ENCODE measurements at regions not wholly inside any gene's neighbourhood (a gene's known extent, or its start where the extent isn't known, plus 50 kb on each side); places are given as distances from the start of the nearest gene placed in this dataset.

GRCh38 chr10:22058201-22058600, 54.7 kb upstream of the DNAJC1 start:
- H3K27ac ChIP-seq: no peak overlapping the region
- no peak for DNase-seq
- H3K9ac ChIP-seq: no peak overlapping the region
- no peaks in the 10 kb centered on the region for H3K9me3 ChIP-seq (ENCODE audit: low read depth)
- no peaks in the 10 kb centered on the region for H3K9me2 ChIP-seq (ENCODE audit: insufficient read depth)
- H3K4me1 ChIP-seq (ENCODE audit: insufficient read depth): no peaks in the 10 kb centered on the region
- H3K36me3 ChIP-seq (ENCODE audit: low read depth): no peaks in the 10 kb centered on the region
- no peak for TF ChIP-seq EZH2 (IDR thresholded peaks at IDR 0.05; ENCODE audit: insufficient read depth, poor library complexity, severe bottlenecking)
- TF ChIP-seq EZH2phosphoT487 (IDR thresholded peaks at IDR 0.05; ENCODE audit: insufficient read depth, low read depth): no peak
- H4K20me1 ChIP-seq (ENCODE audit: insufficient read depth): no peaks in the 10 kb centered on the region
- no peak overlapping the region for H3K4me2 ChIP-seq (ENCODE audit: unreplicated experiment)
- H3F3A ChIP-seq (ENCODE audit: insufficient read depth): no peaks in the 10 kb centered on the region
- WGBS, 2 experiments (ENCODE audit: low coverage in 1 of 2, low lambda C conversion rate in 2 of 2, missing lambda C conversion rate in 2 of 2): 20 to 22% methylated on average over 2 of the region's 2 CpGs
- no peaks in the 10 kb centered on the region for H3K79me2 ChIP-seq (ENCODE audit: insufficient read depth)
- in situ Hi-C loops (cut with MboI): no loop called here
- no peak overlapping the region for H3K4me3 ChIP-seq
- H2AFZ ChIP-seq: no peak overlapping the region
- H3K27me3 ChIP-seq (replicated peaks; ENCODE audit: insufficient read depth): no peaks in the 10 kb centered on the region

GRCh38 chr10:22054961-22055360, 51.4 kb upstream of the DNAJC1 start:
- Histone ChIP-seq H3K4me1 (ENCODE audit: insufficient read depth) (no peaks in the 10 kb centered on the region), H3K36me3 (ENCODE audit: low read depth) (no peaks in the 10 kb centered on the region), H2AFZ (no peak overlapping the region), H3K4me2 (ENCODE audit: unreplicated experiment) (no peak overlapping the region), H3K27ac (no peak overlapping the region), H3F3A (ENCODE audit: insufficient read depth) (no peaks in the 10 kb centered on the region), H3K27me3 (replicated peaks; ENCODE audit: insufficient read depth) (no peaks in the 10 kb centered on the region), H4K20me1 (ENCODE audit: insufficient read depth) (no peaks in the 10 kb centered on the region), H3K9ac (no peak overlapping the region), H3K4me3 (no peak overlapping the region), H3K9me2 (ENCODE audit: insufficient read depth) (no peaks in the 10 kb centered on the region), H3K79me2 (ENCODE audit: insufficient read depth) (no peaks in the 10 kb centered on the region), H3K9me3 (ENCODE audit: low read depth) (no peaks in the 10 kb centered on the region)
- no peak for TF ChIP-seq EZH2phosphoT487 (IDR thresholded peaks at IDR 0.05; ENCODE audit: insufficient read depth, low read depth)
- TF ChIP-seq EZH2 (IDR thresholded peaks at IDR 0.05; ENCODE audit: insufficient read depth, poor library complexity, severe bottlenecking): no peak
- DNase-seq: no peak
- WGBS, 2 experiments (ENCODE audit: low coverage in 1 of 2, low lambda C conversion rate in 2 of 2, missing lambda C conversion rate in 2 of 2): 15 to 19% methylated on average over 1 of the region's 1 CpG
- in situ Hi-C loops (cut with MboI): no loop called here

All from GM23248 (cell line).